ENCODE measurements at regions not wholly inside any gene's neighbourhood (a gene's known extent, or its start where the extent isn't known, plus 50 kb on each side); places are given as distances from the start of the nearest gene placed in this dataset.

- TF ChIP-seq CTCF (IDR thresholded peaks at IDR 0.05) (no peak), POLR2A (IDR thresholded peaks at IDR 0.05) (no peak), POLR2AphosphoS5 (IDR thresholded peaks at IDR 0.05; ENCODE audit: insufficient read depth in 1 of 2, low read depth in 1 of 2) (no peak)
Observed at GRCh38 chr5:84695330-84695729, 310.6 kb upstream of the EDIL3 start.
